ENCODE measurements at regions not wholly inside any gene's neighbourhood (a gene's known extent, or its start where the extent isn't known, plus 50 kb on each side); places are given as distances from the start of the nearest gene placed in this dataset.

DNA sequence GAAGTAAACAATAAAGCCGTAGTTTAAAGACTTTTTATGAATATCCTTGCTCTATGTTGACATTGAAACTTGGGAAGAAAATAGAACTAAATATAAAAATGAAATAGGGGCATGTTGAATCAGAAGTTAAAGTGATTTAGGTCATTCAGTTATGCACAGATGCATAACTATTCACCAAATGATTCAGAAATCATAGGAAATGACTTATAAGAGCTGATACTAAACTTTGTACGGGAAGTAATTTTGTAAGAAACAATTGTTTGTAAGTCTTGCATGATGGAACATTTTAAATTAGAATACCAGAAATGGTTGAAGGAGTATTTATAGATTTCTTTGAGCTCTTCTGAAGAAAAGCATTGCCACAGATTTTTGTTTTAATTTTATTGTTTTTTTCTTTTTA lies 246.5 kb downstream of the CPE start:
- TF ChIP-seq EZH2phosphoT487 (IDR thresholded peaks at IDR 0.05; ENCODE audit: insufficient read depth, low read depth), result no peak
- no peak for TF ChIP-seq EZH2 (IDR thresholded peaks at IDR 0.05; ENCODE audit: insufficient read depth, poor library complexity, severe bottlenecking)
